H1 (cell line): ENCODE measurements at regions not wholly inside any gene's neighbourhood (a gene's known extent, or its start where the extent isn't known, plus 50 kb on each side); places are given as distances from the start of the nearest gene placed in this dataset.

Experiments used
- TBP ChIP-seq: IDR thresholded peaks from 2 replicates; pipeline ENCODE4 v1.6.1; 2011; ENCODE audit warnings: low read depth, low read length, improper control_type of control experiment

- no peak for TF ChIP-seq TBP
These were observed 109.4 kb upstream of the DMRTA1 start (continued) for GRCh38 chr9:22337261-22337660.
